ENCODE measurements at regions not wholly inside any gene's neighbourhood (a gene's known extent, or its start where the extent isn't known, plus 50 kb on each side); places are given as distances from the start of the nearest gene placed in this dataset.

DNA sequence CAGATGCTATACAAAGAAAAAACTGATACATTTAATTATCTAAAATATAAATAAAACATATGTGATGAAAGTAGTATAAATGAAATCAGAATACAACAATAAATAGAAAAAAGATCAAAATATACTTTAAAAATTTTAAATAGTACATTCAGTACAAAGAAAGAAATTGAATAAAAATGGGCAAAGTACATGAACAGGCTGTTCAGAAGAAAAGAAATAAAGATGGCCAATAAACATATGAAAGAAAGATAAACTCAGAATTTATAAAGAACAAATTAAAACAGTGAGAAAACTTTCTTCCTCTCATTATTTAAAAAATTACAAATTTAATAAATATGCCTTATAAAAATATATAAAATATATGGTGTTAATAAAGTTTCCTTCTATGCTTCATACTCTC, 50.5 kb upstream of the AMOTL1 start:
- TF ChIP-seq ZFX (IDR thresholded peaks at IDR 0.05): no peak
- no peak for TF ChIP-seq CTCF (conservative IDR thresholded peaks at IDR 0.05)
- H3K27ac ChIP-seq: no peak overlapping the region

All from C4-2B (cell line).